ENCODE measurements at regions not wholly inside any gene's neighbourhood (a gene's known extent, or its start where the extent isn't known, plus 50 kb on each side); places are given as distances from the start of the nearest gene placed in this dataset.

DNA sequence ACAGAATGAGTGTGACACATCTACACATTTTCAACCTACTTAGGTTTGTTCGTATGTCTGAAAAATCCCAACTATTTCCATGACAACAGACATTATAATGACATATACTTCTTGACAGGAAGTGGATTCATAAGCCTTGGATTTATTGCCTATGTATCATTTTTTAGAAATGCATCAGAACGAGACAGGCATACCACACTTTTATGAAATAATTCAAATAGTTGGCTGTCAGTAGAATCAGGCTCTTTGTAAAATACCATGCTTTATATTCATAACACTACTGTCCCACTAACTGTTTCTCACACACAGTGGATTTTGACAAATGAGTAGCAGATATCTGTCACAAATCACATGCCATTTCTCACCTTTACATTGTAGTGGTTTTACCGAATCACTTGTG, 173.2 kb downstream of the BEND2 start:
- no peak for DNase-seq
- no peak overlapping the region for H3K27ac Mint-ChIP-seq
- no peaks in the 10 kb centered on the region for H3K4me1 ChIP-seq (ENCODE audit: insufficient read depth, low read length)

More for the DNA sequence above, 173.2 kb downstream of the BEND2 start:
- Histone ChIP-seq H3K27me3 (ENCODE audit: insufficient read depth, low read length) (no peaks in the 10 kb centered on the region), H3K27ac (ENCODE audit: insufficient read length, low read depth, low read length) (no peak overlapping the region), H3K23ac (ENCODE audit: insufficient read length, low read depth, low read length) (no peak overlapping the region), H3T11ph (ENCODE audit: low read length) (no peak overlapping the region), H3K18ac (ENCODE audit: insufficient read length, low read depth, low read length) (no peak overlapping the region), H2BK12ac (ENCODE audit: insufficient read length, low read depth, low read length) (no peak overlapping the region), H2BK20ac (ENCODE audit: low read depth, low read length, poor library complexity, severe bottlenecking) (no peak overlapping the region), H3K79me2 (ENCODE audit: insufficient read depth, low read length) (no peaks in the 10 kb centered on the region), H3K56ac (ENCODE audit: insufficient read length, low read depth, low read length) (no peak overlapping the region), H2BK5ac (ENCODE audit: insufficient read length, low read length) (no peak overlapping the region), H4K20me1 (ENCODE audit: control insufficient read depth, insufficient read depth, insufficient read length) (no peaks in the 10 kb centered on the region), H4K91ac (ENCODE audit: insufficient read length, low read depth, low read length) (no peak overlapping the region), H2BK15ac (ENCODE audit: low read depth, low read length) (no peak overlapping the region), H3K9ac (ENCODE audit: extremely low read depth, insufficient read length, low read length) (no peak overlapping the region), H3K79me1 (ENCODE audit: insufficient read depth, low read depth, low read length, poor library complexity, severe bottlenecking) (no peaks in the 10 kb centered on the region), H3K23me2 (ENCODE audit: insufficient read length, low read depth, low read length, poor library complexity, severe bottlenecking) (no peaks in the 10 kb centered on the region), H2AFZ (ENCODE audit: low read length) (no peak overlapping the region), H2AK5ac (ENCODE audit: insufficient read length, low read length) (no peak overlapping the region), H3K9me3 (ENCODE audit: control insufficient read depth, low read depth, low read length) (peaks cover 42% of the 10 kb centered on the region), H2BK120ac (ENCODE audit: low read depth, low read length, poor library complexity, severe bottlenecking) (no peak overlapping the region), H3K4ac (ENCODE audit: low read depth, low read length) (no peak overlapping the region), H4K5ac (ENCODE audit: insufficient read length, low read depth, low read length) (no peak overlapping the region), H3K4me2 (ENCODE audit: insufficient read depth, insufficient read length, low read length) (no peak overlapping the region), H3K14ac (ENCODE audit: insufficient read depth, low read length) (no peak overlapping the region), H4K8ac (replicated peaks; ENCODE audit: insufficient read length, low read depth, low read length) (no peak overlapping the region)
- peaks cover 7 to 8% of the 10 kb centered on the region in 2 experiments; a peak in 3 of 4 replicates for H3K4me1 Mint-ChIP-seq
- no peaks in the 10 kb centered on the region for H3K27me3 Mint-ChIP-seq (ENCODE audit: low read depth)
- no CpG with 5 or more reads among the region's 3 CpGs for WGBS (ENCODE audit: extremely low coverage, insufficient read length, low lambda C conversion rate)
- H3K9me3 Mint-ChIP-seq = peaks cover 59 to 65% of the 10 kb centered on the region in 2 experiments
- H3K4me3 Mint-ChIP-seq = no peak overlapping the region
- peaks cover 6 to 11% (median 9%) of the 10 kb centered on the region in 3 experiments for H3K36me3 Mint-ChIP-seq (ENCODE audit: insufficient read depth in 1 of 3, low read depth in 3 of 3)
- TF ChIP-seq, protein P1, sequence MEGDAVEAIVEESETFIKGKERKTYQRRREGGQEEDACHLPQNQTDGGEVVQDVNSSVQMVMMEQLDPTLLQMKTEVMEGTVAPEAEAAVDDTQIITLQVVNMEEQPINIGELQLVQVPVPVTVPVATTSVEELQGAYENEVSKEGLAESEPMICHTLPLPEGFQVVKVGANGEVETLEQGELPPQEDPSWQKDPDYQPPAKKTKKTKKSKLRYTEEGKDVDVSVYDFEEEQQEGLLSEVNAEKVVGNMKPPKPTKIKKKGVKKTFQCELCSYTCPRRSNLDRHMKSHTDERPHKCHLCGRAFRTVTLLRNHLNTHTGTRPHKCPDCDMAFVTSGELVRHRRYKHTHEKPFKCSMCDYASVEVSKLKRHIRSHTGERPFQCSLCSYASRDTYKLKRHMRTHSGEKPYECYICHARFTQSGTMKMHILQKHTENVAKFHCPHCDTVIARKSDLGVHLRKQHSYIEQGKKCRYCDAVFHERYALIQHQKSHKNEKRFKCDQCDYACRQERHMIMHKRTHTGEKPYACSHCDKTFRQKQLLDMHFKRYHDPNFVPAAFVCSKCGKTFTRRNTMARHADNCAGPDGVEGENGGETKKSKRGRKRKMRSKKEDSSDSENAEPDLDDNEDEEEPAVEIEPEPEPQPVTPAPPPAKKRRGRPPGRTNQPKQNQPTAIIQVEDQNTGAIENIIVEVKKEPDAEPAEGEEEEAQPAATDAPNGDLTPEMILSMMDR (conservative IDR thresholded peaks at IDR 0.05) = no peak
